Osteocyte (in vitro differentiated cells): ENCODE measurements at regions not wholly inside any gene's neighbourhood (a gene's known extent, or its start where the extent isn't known, plus 50 kb on each side); places are given as distances from the start of the nearest gene placed in this dataset.
"Not testable (repeated sequence)": the region's sequence is repeated elsewhere in the genome, so short reads cannot be mapped to it uniquely, and the experiment has no call there.

Experiments used
- DNase-seq: peaks from one replicate; pipeline ENCODE4 v3.0.0; 2021; ENCODE audit warnings: mixed read lengths; ENCODE audit not compliant: unreplicated experiment; ENCODE audit errors: extremely low spot score
- H3K27ac Mint-ChIP-seq: one replicate; pipeline ENCODE4 v1.8.0; 2021; ENCODE audit warnings: mild to moderate bottlenecking, mixed read lengths; ENCODE audit not compliant: unreplicated experiment
- H3K27me3 Mint-ChIP-seq: one replicate; pipeline ENCODE4 v1.8.0; 2021; ENCODE audit warnings: mixed read lengths; ENCODE audit not compliant: unreplicated experiment
- H3K36me3 Mint-ChIP-seq: one replicate; pipeline ENCODE4 v1.8.0; 2021; ENCODE audit warnings: mixed read lengths; ENCODE audit not compliant: unreplicated experiment
- H3K4me1 Mint-ChIP-seq: one replicate; pipeline ENCODE4 v1.8.0; 2021; ENCODE audit warnings: mixed read lengths; ENCODE audit not compliant: unreplicated experiment
- H3K4me3 Mint-ChIP-seq: one replicate; pipeline ENCODE4 v1.8.0; 2021; ENCODE audit warnings: mild to moderate bottlenecking, moderate library complexity, mixed read lengths; ENCODE audit not compliant: unreplicated experiment
- H3K9me3 Mint-ChIP-seq: one replicate; pipeline ENCODE4 v1.8.0; 2021; ENCODE audit warnings: mixed read lengths; ENCODE audit not compliant: unreplicated experiment
- CTCF ChIP-seq: fragments of 200-600 bp; sonication (generic); IDR thresholded peaks from 2 replicates; pipeline ENCODE4 v1.5.0; 2021; ENCODE audit warnings: antibody characterized with exemption, mild to moderate bottlenecking, moderate library complexity

- DNase-seq = no peak
- Mint-ChIP-seq H3K9me3 (peaks cover 6% of the 10 kb centered on the region), H3K4me1 (no peaks in the 10 kb centered on the region), H3K27me3 (no peaks in the 10 kb centered on the region), H3K36me3 (no peaks in the 10 kb centered on the region), H3K27ac (no peak overlapping the region), H3K4me3 (no peak overlapping the region)
- TF ChIP-seq CTCF = no peak
Measured at GRCh38 chr4:12359420-12359819, 930.7 kb upstream of the HS3ST1 start.

GRCh38 chr4:12333083-12333482 is 904.4 kb upstream of the HS3ST1 start:
- not testable (repeated sequence) for DNase-seq, H3K4me1 Mint-ChIP-seq, H3K36me3 Mint-ChIP-seq, H3K4me3 Mint-ChIP-seq, H3K27me3 Mint-ChIP-seq, H3K27ac Mint-ChIP-seq
- H3K9me3 Mint-ChIP-seq = peaks cover 18% of the 10 kb centered on the region

- no peak for TF ChIP-seq CTCF
- Mint-ChIP-seq H3K36me3 (no peaks in the 10 kb centered on the region), H3K27me3 (no peaks in the 10 kb centered on the region), H3K4me3 (no peak overlapping the region), H3K27ac (no peak overlapping the region), H3K9me3 (peaks cover 4% of the 10 kb centered on the region), H3K4me1 (no peaks in the 10 kb centered on the region)
- DNase-seq = no peak
Measured at GRCh38 chr4:12324965-12325364, 896.3 kb upstream of the HS3ST1 start.

GRCh38 chr4:12319765-12320164 is 891.1 kb upstream of the HS3ST1 start:
- Mint-ChIP-seq H3K36me3 (no peaks in the 10 kb centered on the region), H3K4me1 (no peaks in the 10 kb centered on the region), H3K9me3 (no peaks in the 10 kb centered on the region), H3K27ac (no peak overlapping the region), H3K4me3 (no peak overlapping the region), H3K27me3 (no peaks in the 10 kb centered on the region)
- TF ChIP-seq CTCF = no peak
- DNase-seq = no peak

GRCh38 chr4:12304905-12305304 is 876.2 kb upstream of the HS3ST1 start:
- no peak overlapping the region for H3K27ac Mint-ChIP-seq
- peaks cover 12% of the 10 kb centered on the region for H3K9me3 Mint-ChIP-seq
- no peak overlapping the region for H3K4me3 Mint-ChIP-seq
- no peak for TF ChIP-seq CTCF
- H3K36me3 Mint-ChIP-seq = no peaks in the 10 kb centered on the region
- no peak for DNase-seq
- no peaks in the 10 kb centered on the region for H3K27me3 Mint-ChIP-seq
- H3K4me1 Mint-ChIP-seq = no peaks in the 10 kb centered on the region

- no peak for TF ChIP-seq CTCF
- Mint-ChIP-seq H3K4me1 (no peaks in the 10 kb centered on the region), H3K27me3 (no peaks in the 10 kb centered on the region), H3K9me3 (peaks cover 14% of the 10 kb centered on the region), H3K4me3 (no peak overlapping the region), H3K36me3 (no peaks in the 10 kb centered on the region), H3K27ac (no peak overlapping the region)
- DNase-seq = no peak
Measured at GRCh38 chr4:12296366-12296765, 867.7 kb upstream of the HS3ST1 start.
